ENCODE measurements at regions not wholly inside any gene's neighbourhood (a gene's known extent, or its start where the extent isn't known, plus 50 kb on each side); places are given as distances from the start of the nearest gene placed in this dataset.
"Not testable (repeated sequence)": the region's sequence is repeated elsewhere in the genome, so short reads cannot be mapped to it uniquely, and the experiment has no call there.

DNA sequence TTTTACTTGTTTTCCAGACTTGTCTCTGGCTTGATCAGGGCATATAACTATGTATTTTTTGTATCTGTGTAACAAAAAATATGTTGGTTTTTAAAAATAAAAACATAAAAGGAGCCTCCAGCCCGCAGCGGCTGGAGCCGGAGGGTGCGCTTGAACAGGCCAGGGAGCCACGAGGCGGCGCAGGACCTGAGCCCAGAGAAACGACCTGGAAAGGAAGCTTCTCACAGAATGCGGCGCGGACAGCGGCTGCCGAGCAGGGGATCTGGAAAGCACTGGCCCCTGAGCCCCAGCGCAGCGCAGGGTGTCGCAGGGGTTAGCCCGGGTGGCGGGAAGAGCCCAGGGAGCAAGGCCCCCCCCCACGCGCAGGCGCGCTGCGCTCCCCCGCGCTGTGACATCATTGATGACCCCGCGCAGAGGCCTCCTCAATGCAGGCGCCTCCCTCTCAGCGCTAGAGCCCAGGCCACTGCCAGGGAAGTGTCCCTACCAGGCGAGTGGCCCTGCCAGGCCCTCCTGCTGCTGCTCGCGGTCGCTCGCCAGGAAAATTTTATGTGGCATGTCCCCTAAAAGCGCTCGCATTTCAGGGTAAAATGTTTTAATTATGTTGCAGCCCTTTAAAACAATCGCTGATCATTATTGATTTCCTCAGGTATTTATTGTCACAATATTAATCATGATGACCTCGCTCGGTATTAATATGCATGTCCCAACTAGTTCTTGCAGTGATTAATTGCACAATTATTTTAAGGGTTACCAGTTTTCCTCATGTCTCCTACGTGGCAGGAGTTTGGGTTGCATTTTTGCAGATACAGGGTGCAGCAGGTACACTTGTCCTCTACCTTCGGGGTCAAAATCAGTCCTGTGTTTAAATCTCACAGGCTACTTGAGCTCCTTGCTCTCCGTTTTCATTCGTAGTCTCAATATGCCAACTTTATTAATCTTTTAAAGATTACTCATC, 134.2 kb downstream of the USP22 start:
- Histone ChIP-seq H3K4me3 (ENCODE audit: low read depth in 1 of 2, low read length in 1 of 2) (peak overlapping the region; percentile 45 to 65), H3K4me1 (ENCODE audit: control insufficient read depth in 1 of 2, insufficient read depth in 1 of 2, low read depth in 1 of 2, low read length in 1 of 2) (peaks cover 8 to 10% of the 10 kb centered on the region in 2 experiments), H3K27ac (no peak overlapping the region), H3K9me3 (no peaks in the 10 kb centered on the region), H3K36me3 (no peaks in the 10 kb centered on the region), H3K27me3 (peaks cover 17% of the 10 kb centered on the region)
- TF ChIP-seq, protein P1, sequence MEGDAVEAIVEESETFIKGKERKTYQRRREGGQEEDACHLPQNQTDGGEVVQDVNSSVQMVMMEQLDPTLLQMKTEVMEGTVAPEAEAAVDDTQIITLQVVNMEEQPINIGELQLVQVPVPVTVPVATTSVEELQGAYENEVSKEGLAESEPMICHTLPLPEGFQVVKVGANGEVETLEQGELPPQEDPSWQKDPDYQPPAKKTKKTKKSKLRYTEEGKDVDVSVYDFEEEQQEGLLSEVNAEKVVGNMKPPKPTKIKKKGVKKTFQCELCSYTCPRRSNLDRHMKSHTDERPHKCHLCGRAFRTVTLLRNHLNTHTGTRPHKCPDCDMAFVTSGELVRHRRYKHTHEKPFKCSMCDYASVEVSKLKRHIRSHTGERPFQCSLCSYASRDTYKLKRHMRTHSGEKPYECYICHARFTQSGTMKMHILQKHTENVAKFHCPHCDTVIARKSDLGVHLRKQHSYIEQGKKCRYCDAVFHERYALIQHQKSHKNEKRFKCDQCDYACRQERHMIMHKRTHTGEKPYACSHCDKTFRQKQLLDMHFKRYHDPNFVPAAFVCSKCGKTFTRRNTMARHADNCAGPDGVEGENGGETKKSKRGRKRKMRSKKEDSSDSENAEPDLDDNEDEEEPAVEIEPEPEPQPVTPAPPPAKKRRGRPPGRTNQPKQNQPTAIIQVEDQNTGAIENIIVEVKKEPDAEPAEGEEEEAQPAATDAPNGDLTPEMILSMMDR (IDR thresholded peaks at IDR 0.05): no peak

GRCh38 chr17:20914658-20915057, 128.2 kb downstream of the USP22 start:
- H3K4me1 ChIP-seq (ENCODE audit: control insufficient read depth in 1 of 2, insufficient read depth in 1 of 2, low read depth in 1 of 2, low read length in 1 of 2): no peaks in the 10 kb centered on the region
- no peak overlapping the region for H3K27ac ChIP-seq
- peaks cover 4% of the 10 kb centered on the region for H3K27me3 ChIP-seq
- TF ChIP-seq, protein P1 (IDR thresholded peaks at IDR 0.05): no peak
- no peak overlapping the region for H3K4me3 ChIP-seq (ENCODE audit: low read depth in 1 of 2, low read length in 1 of 2)
- H3K36me3 ChIP-seq: no peaks in the 10 kb centered on the region
- H3K9me3 ChIP-seq: no peaks in the 10 kb centered on the region

DNA sequence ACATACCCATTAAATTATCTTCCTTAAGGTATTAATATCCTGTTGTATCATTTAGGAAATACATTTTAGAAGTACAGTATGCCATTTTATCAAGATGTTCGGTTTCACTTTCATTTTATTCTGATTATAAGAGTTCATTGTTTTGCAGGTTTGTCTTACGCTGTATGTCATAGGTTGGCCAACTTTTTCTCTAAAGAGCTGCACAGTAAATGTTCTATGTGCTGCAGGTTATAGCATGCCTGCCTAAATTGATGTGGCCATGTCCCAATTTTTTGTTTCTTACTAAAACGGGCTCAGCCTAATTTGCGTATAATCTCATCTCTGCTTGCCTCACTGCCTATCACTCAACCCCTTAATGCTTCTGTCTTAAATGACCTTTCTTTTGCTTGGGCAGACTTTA, 126.4 kb downstream of the USP22 start:
- TF ChIP-seq, protein P1 (IDR thresholded peaks at IDR 0.05): no peak
- H3K4me1 ChIP-seq (ENCODE audit: control insufficient read depth in 1 of 2, insufficient read depth in 1 of 2, low read depth in 1 of 2, low read length in 1 of 2): no peaks in the 10 kb centered on the region
- no peak overlapping the region for H3K4me3 ChIP-seq (ENCODE audit: low read depth in 1 of 2, low read length in 1 of 2)
- H3K27me3 ChIP-seq: peaks cover 6% of the 10 kb centered on the region
- no peaks in the 10 kb centered on the region for H3K36me3 ChIP-seq
- no peaks in the 10 kb centered on the region for H3K9me3 ChIP-seq
- no peak overlapping the region for H3K27ac ChIP-seq

DNA sequence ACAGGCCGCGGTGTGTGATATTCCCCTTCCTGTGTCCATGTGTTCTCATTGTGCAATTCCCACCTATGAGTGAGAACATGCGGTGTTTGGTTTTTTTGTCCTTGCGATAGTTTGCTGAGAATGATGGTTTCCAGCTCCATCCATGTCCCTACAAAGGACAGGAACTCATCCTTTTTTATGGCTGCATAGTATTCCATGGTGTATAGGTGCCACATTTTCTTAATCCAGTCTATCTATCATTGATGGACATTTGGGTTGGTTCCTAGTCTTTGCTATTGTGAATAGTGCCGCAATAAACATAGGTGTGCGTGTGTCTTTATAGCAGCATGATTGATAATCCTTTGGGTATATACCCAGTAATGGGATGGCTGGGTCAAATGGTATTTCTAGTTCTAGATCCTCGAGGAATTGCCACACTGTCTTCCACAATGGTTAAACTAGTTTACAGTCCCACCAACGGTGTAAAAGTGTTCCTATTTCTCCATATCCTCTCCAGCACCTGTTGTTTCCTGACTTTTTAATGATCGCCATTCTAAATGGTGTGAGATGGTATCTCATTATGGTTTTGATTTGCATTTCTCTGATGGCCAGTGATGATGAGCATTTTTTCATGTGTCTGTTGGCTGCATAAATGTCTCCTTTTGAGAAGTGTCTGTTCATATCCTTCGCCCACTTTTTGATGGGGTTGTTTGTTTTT, 125.1 kb downstream of the USP22 start:
- H3K9me3 ChIP-seq; H3K27me3 ChIP-seq; H3K4me1 ChIP-seq (ENCODE audit: control insufficient read depth in 1 of 2, insufficient read depth in 1 of 2, low read depth in 1 of 2, low read length in 1 of 2); H3K27ac ChIP-seq; H3K4me3 ChIP-seq (ENCODE audit: low read depth in 1 of 2, low read length in 1 of 2); H3K36me3 ChIP-seq: not testable (repeated sequence)

GRCh38 chr17:20920095-20920814, 122.6 kb downstream of the USP22 start:
- Histone ChIP-seq H3K4me3 (ENCODE audit: low read depth in 1 of 2, low read length in 1 of 2) (no peak overlapping the region), H3K27me3 (peaks cover 6% of the 10 kb centered on the region), H3K4me1 (ENCODE audit: control insufficient read depth in 1 of 2, insufficient read depth in 1 of 2, low read depth in 1 of 2, low read length in 1 of 2) (no peaks in the 10 kb centered on the region), H3K9me3 (no peaks in the 10 kb centered on the region), H3K36me3 (no peaks in the 10 kb centered on the region), H3K27ac (no peak overlapping the region)
- TF ChIP-seq, protein P1 (IDR thresholded peaks at IDR 0.05): no peak

Measured in neutrophil (primary cell).